ENCODE measurements at regions not wholly inside any gene's neighbourhood (a gene's known extent, or its start where the extent isn't known, plus 50 kb on each side); places are given as distances from the start of the nearest gene placed in this dataset.
A peak's percentile ranks its signal among the peaks of the same experiment; 100 is the strongest.

DNA sequence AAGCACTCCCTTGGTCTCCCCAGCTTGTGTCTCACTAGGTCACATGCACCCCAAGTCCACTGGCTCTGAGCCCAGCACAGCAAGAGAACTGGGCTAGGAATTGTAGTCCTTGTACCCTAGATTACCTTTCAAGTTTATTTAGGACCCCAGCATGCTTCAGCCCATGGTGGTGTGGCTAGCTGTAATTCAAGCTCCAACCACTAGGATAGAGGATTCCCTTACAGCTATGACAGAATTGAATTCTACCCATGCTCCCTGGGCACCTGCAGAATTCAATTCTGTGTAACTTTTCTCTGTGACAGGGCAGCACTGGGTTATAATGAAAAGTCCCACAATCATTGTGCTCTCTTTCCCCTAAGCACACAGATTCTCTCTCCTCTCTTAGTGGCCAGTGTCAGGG is 253.8 kb upstream of the DMD start:
- no peak for DNase-seq (ENCODE audit: low read depth in 4 of 6, low spot score in 6 of 6)
- Histone ChIP-seq H3K9me3 (ENCODE audit: control insufficient read depth, insufficient read depth, low read length) (no peaks in the 10 kb centered on the region), H3K4me3 (ENCODE audit: low read depth, low read length) (no peak overlapping the region), H3K27me3 (ENCODE audit: control insufficient read depth, insufficient read depth, low read length) (no peaks in the 10 kb centered on the region), H3K27ac (ENCODE audit: low read depth, low read length) (no peak overlapping the region), H3K4me1 (ENCODE audit: control insufficient read depth, insufficient read depth, low read length) (no peaks in the 10 kb centered on the region), H3K36me3 (ENCODE audit: control insufficient read depth, insufficient read depth, low read length) (no peaks in the 10 kb centered on the region)

DNA sequence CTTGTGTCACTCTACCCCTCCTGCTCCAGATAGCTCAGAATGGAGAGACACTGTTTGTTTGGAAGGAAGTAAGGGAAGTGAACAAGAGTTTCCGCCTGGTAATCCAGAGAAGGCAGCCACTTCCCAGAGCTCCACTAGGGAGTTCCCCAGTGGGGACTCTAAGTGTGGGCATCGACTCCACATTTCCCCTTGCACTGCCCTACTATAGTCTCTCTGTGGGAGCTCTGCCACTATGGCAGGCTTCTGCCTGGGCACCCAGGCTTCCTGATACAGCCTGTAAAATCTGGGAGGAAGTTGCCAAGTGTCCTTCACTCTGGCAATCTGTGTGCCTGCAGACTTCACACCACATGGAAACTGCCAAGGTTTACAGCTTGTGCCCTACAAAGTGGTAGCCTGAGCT is 245.8 kb upstream of the DMD start:
- WGBS (ENCODE audit: insufficient coverage): 100% methylated on average over 2 of the region's 2 CpGs

DNA sequence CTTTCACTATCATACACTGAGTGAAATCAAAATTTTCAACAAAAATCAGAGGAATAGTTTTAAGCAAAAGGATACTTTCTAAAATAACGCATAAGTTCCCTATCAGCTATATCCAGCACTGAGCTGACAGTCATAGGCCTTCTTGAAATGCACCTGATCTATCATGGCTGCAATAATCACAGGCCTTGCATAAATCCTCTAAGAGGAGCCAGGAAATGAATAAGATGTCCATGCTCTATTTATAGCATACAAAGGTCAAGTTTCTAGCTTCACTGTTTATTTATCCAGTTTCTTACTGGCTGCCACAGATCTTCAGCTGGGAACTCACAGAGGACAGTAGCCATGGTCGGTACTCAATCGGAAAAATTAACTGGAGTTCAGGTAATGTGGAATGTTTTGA is 235.9 kb upstream of the DMD start:
- no CpG with 5 or more reads among the region's 3 CpGs for WGBS (ENCODE audit: insufficient coverage)
- Histone ChIP-seq H3K4me3 (ENCODE audit: low read depth, low read length) (no peak overlapping the region), H3K9me3 (ENCODE audit: control insufficient read depth, insufficient read depth, low read length) (no peaks in the 10 kb centered on the region), H3K27me3 (ENCODE audit: control insufficient read depth, insufficient read depth, low read length) (no peaks in the 10 kb centered on the region), H3K27ac (ENCODE audit: low read depth, low read length) (no peak overlapping the region), H3K4me1 (ENCODE audit: control insufficient read depth, insufficient read depth, low read length) (no peaks in the 10 kb centered on the region), H3K36me3 (ENCODE audit: control insufficient read depth, insufficient read depth, low read length) (no peaks in the 10 kb centered on the region)
- DNase-seq (ENCODE audit: low read depth in 4 of 6, low spot score in 6 of 6): no peak

More for the DNA sequence above, 245.8 kb upstream of the DMD start:
- no peaks in the 10 kb centered on the region for H3K36me3 ChIP-seq (ENCODE audit: control insufficient read depth, insufficient read depth, low read length)
- no peak overlapping the region for H3K27ac ChIP-seq (ENCODE audit: low read depth, low read length)
- no peaks in the 10 kb centered on the region for H3K9me3 ChIP-seq (ENCODE audit: control insufficient read depth, insufficient read depth, low read length)
- H3K4me1 ChIP-seq (ENCODE audit: control insufficient read depth, insufficient read depth, low read length): no peaks in the 10 kb centered on the region
- no peak for DNase-seq (ENCODE audit: low read depth in 4 of 6, low spot score in 6 of 6)
- no peak overlapping the region for H3K4me3 ChIP-seq (ENCODE audit: low read depth, low read length)
- no peaks in the 10 kb centered on the region for H3K27me3 ChIP-seq (ENCODE audit: control insufficient read depth, insufficient read depth, low read length)

DNA sequence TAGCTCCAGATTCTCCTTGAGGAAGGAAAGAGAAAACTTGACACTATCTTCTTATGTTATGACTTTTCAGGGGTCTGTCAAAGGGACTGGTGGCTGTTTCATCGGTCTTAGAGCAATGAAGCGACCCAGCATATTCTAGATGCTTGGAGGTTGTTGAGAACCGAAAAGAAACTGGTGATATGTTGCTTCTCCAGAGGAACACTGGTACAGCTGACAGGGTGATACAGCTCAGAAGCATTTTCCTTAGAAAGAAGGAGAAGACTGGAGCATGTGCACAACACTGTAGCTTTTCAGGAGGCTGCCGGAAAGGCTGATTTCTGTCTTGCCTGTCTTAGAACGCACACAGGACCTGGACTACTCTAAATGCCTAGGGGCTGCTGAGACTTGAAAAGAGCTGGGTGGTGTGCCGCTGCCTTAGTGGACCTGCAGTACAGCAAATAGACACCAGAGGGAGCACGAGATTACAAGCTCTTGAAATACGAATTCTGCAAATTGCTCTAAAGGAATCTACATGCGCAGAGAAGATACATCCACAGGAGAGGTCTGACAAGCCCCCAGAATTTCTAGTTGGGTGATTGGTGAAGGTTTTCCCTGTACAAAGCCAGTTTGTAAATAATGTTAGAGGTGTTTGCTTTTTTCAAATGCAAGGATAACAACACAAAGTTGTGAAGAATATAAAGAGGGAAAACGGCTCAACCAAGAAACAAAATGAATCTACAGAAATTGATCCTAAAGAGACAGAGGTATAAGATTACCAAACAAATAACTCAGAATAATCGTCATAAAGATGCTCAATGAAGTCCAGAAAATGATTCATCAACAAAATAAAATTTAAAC is 223.1 kb upstream of the DMD start:
- no peaks in the 10 kb centered on the region for H3K4me1 ChIP-seq (ENCODE audit: control insufficient read depth, insufficient read depth, low read length)
- H3K36me3 ChIP-seq (ENCODE audit: control insufficient read depth, insufficient read depth, low read length): no peaks in the 10 kb centered on the region
- no peaks in the 10 kb centered on the region for H3K27me3 ChIP-seq (ENCODE audit: control insufficient read depth, insufficient read depth, low read length)
- H3K27ac ChIP-seq (ENCODE audit: low read depth, low read length): no peak overlapping the region
- no peak overlapping the region for H3K4me3 ChIP-seq (ENCODE audit: low read depth, low read length)
- DNase-seq (ENCODE audit: low read depth in 4 of 6, low spot score in 6 of 6): peak; percentile 12 to 86 (median 36)
- H3K9me3 ChIP-seq (ENCODE audit: control insufficient read depth, insufficient read depth, low read length): no peaks in the 10 kb centered on the region
- WGBS (ENCODE audit: insufficient coverage): 27% methylated on average over 8 of the region's 11 CpGs

DNA sequence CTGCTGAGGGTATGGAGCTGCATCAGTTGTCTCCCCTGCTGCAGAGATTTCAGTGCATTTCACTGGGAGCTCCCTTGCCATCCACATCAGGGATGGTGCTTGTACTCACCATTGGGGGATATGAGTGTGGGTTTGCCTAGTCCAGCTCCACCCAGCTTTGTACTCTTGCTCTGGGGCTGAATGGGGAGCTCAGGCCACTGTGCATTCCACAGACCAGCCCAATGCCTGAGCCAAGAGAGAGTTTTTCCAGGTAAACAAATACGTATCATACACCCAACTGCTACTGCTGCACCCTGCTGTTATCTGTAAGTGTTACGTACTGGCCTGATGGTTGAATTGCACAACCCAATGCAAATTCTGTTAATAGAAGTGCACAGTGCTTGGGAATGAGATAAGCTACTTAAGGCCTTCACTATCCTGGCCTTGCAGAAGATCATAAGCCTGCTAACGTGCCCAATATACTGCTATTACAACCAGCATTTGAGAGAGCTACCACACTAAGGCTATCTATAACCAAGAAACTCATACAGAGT is 205.0 kb upstream of the DMD start:
- Histone ChIP-seq H3K4me1 (ENCODE audit: control insufficient read depth, insufficient read depth, low read length) (no peaks in the 10 kb centered on the region), H3K36me3 (ENCODE audit: control insufficient read depth, insufficient read depth, low read length) (no peaks in the 10 kb centered on the region), H3K4me3 (ENCODE audit: low read depth, low read length) (no peak overlapping the region), H3K27ac (ENCODE audit: low read depth, low read length) (no peak overlapping the region), H3K9me3 (ENCODE audit: control insufficient read depth, insufficient read depth, low read length) (peaks cover 5% of the 10 kb centered on the region), H3K27me3 (ENCODE audit: control insufficient read depth, insufficient read depth, low read length) (no peaks in the 10 kb centered on the region)
- 67% methylated on average over 1 of the region's 3 CpGs for WGBS (ENCODE audit: insufficient coverage)
- DNase-seq (ENCODE audit: low read depth in 4 of 6, low spot score in 6 of 6): no peak

DNA sequence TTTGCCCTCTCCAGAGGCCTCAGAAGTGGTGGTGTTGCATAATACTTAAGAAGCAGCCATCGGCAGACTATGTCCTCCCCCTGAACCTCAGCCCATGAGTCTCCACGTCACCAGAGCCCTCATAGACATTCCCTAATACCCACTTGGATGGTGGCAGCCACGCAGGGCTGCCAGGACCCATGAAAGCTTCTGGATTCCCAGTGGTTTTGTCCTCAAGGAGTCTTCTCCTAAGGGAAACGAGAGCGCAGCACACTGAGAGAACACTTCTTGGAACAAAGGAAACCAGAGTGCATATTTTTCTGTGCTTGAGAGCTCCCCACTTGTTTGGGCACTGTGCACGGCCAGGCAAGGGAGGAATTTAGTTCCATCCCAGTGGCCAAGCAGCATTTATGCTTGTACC is 204.1 kb upstream of the DMD start:
- H3K4me1 ChIP-seq (ENCODE audit: control insufficient read depth, insufficient read depth, low read length): no peaks in the 10 kb centered on the region

DNA sequence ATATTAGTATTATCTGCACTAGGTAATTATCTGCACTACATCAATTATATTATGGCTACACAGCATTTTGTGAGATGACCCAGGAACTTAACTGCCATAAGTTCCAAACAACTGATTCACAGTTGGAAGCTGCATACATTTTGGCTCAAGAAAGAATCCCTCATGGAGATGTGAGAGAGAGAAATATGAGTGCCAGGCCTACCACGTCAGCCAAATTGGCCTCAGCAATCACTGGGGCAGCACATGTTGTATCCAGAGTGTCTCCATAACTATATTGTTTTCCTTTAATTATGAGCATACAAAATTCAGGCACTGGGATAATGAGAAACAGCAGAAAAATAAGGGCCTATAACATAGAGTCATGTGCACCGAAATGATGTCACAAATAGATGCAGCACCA is 174.2 kb upstream of the DMD start:
- H3K9me3 ChIP-seq (ENCODE audit: control insufficient read depth, insufficient read depth, low read length): no peaks in the 10 kb centered on the region
- WGBS (ENCODE audit: insufficient coverage): no CpG with 5 or more reads among the region's 2 CpGs
- H3K27me3 ChIP-seq (ENCODE audit: control insufficient read depth, insufficient read depth, low read length): no peaks in the 10 kb centered on the region
- no peak overlapping the region for H3K27ac ChIP-seq (ENCODE audit: low read depth, low read length)
- H3K4me1 ChIP-seq (ENCODE audit: control insufficient read depth, insufficient read depth, low read length): no peaks in the 10 kb centered on the region
- H3K36me3 ChIP-seq (ENCODE audit: control insufficient read depth, insufficient read depth, low read length): no peaks in the 10 kb centered on the region
- H3K4me3 ChIP-seq (ENCODE audit: low read depth, low read length): no peak overlapping the region
- DNase-seq (ENCODE audit: low read depth in 4 of 6, low spot score in 6 of 6): peak in 2 of 6 donors; percentile 38 to 42

More for the DNA sequence above, 204.1 kb upstream of the DMD start:
- 78% methylated on average over 3 of the region's 6 CpGs for WGBS (ENCODE audit: insufficient coverage)
- Histone ChIP-seq H3K36me3 (ENCODE audit: control insufficient read depth, insufficient read depth, low read length) (no peaks in the 10 kb centered on the region), H3K27ac (ENCODE audit: low read depth, low read length) (no peak overlapping the region), H3K27me3 (ENCODE audit: control insufficient read depth, insufficient read depth, low read length) (no peaks in the 10 kb centered on the region), H3K9me3 (ENCODE audit: control insufficient read depth, insufficient read depth, low read length) (peaks cover 5% of the 10 kb centered on the region), H3K4me3 (ENCODE audit: low read depth, low read length) (no peak overlapping the region)
- DNase-seq (ENCODE audit: low read depth in 4 of 6, low spot score in 6 of 6): no peak

DNA sequence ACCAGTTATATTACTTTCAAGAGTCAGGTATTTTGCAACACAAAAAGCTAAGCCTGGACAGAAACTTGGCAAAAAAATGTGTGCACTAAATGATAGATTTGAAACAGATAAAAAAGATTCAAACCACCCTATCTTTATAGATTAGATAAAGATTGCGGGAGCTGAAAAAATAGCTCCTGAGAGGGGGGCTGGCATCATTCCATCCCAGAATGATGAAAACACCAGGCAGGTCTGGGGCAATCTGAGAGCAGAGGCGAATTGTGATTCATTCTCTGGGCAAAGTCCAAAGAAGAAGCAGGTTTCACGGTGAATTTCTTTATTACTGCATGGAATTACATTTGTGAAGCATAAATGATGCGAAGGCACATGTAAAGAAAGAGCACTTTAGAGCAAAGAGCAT is 168.5 kb upstream of the DMD start:
- no peak overlapping the region for H3K4me3 ChIP-seq (ENCODE audit: low read depth, low read length)
- H3K36me3 ChIP-seq (ENCODE audit: control insufficient read depth, insufficient read depth, low read length): no peaks in the 10 kb centered on the region
- no peak overlapping the region for H3K27ac ChIP-seq (ENCODE audit: low read depth, low read length)
- peak in 1 of 6 donors; percentile 1 for DNase-seq (ENCODE audit: low read depth in 4 of 6, low spot score in 6 of 6)
- H3K9me3 ChIP-seq (ENCODE audit: control insufficient read depth, insufficient read depth, low read length): no peaks in the 10 kb centered on the region
- H3K4me1 ChIP-seq (ENCODE audit: control insufficient read depth, insufficient read depth, low read length): no peaks in the 10 kb centered on the region
- WGBS (ENCODE audit: insufficient coverage): 67% methylated on average over 3 of the region's 4 CpGs
- no peaks in the 10 kb centered on the region for H3K27me3 ChIP-seq (ENCODE audit: control insufficient read depth, insufficient read depth, low read length)

DNA sequence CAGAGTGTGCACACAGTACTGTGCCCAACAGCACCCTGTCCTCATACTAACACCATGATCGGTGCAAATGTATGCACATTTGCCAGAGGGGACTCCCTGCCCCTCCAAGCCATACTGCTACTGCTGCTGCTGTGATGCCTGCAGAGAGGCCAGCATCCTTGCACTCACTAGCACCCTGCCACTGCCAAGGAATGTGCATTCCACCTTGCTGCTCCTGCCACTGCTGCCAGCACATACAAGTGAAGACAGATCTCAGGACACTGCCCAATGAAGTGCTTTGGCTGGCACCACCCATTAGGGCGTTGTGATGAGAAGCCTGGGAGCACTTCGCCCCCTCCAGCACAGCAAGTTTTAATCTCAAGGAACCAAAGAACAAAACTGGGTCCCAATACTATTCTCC is 146.3 kb upstream of the DMD start:
- Histone ChIP-seq H3K36me3 (ENCODE audit: control insufficient read depth, insufficient read depth, low read length) (no peaks in the 10 kb centered on the region), H3K27me3 (ENCODE audit: control insufficient read depth, insufficient read depth, low read length) (no peaks in the 10 kb centered on the region), H3K9me3 (ENCODE audit: control insufficient read depth, insufficient read depth, low read length) (peaks cover 2% of the 10 kb centered on the region), H3K27ac (ENCODE audit: low read depth, low read length) (no peak overlapping the region), H3K4me3 (ENCODE audit: low read depth, low read length) (no peak overlapping the region), H3K4me1 (ENCODE audit: control insufficient read depth, insufficient read depth, low read length) (no peaks in the 10 kb centered on the region)
- 83% methylated on average over 2 of the region's 3 CpGs for WGBS (ENCODE audit: insufficient coverage)
- no peak for DNase-seq (ENCODE audit: low read depth in 4 of 6, low spot score in 6 of 6)

DNA sequence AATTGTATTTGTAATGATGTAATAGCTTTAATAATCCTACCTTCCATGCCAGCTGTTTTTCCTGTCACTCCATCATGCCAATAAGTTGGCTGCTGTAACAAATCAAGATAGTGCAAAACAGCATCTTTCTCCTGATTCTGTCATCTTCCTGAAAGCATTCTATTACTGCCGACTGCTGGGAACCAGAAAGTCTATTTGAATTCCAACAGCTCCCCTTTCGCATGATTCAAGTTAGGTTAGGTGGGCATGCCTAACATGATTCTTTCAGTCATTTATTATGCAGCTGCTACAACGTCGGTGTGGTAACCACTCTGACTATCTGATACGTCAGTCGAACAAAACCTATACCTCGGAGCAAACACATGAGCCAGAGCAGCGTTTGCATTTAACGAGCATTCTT is 127.9 kb upstream of the DMD start:
- WGBS (ENCODE audit: insufficient coverage): 40% methylated on average over 8 of the region's 9 CpGs
- Histone ChIP-seq H3K27ac (ENCODE audit: low read depth, low read length) (no peak overlapping the region), H3K9me3 (ENCODE audit: control insufficient read depth, insufficient read depth, low read length) (no peaks in the 10 kb centered on the region), H3K36me3 (ENCODE audit: control insufficient read depth, insufficient read depth, low read length) (no peaks in the 10 kb centered on the region), H3K4me3 (ENCODE audit: low read depth, low read length) (peak overlapping the region; percentile 29), H3K4me1 (ENCODE audit: control insufficient read depth, insufficient read depth, low read length) (no peaks in the 10 kb centered on the region), H3K27me3 (ENCODE audit: control insufficient read depth, insufficient read depth, low read length) (no peaks in the 10 kb centered on the region)
- DNase-seq (ENCODE audit: low read depth in 4 of 6, low spot score in 6 of 6): peak in 3 of 6 donors; percentile 35 to 72 (median 41)
